GM21529 (cell line): ENCODE measurements at regions not wholly inside any gene's neighbourhood (a gene's known extent, or its start where the extent isn't known, plus 50 kb on each side); places are given as distances from the start of the nearest gene placed in this dataset.
"Not testable (repeated sequence)": the region's sequence is repeated elsewhere in the genome, so short reads cannot be mapped to it uniquely, and the experiment has no call there.

ENCODE experiments used
- ATAC-seq: cut with Tn5 transposase; IDR thresholded peaks from one replicate; pipeline ENCODE4 v1.9.1; 2021; ENCODE audit not compliant: unreplicated experiment

- no peak for ATAC-seq
These were observed 62.0 kb upstream of the LMNTD1 start for GRCh38 chr12:25615119-25615518.

GRCh38 chr12:25616286-25616685 lies 63.2 kb upstream of the LMNTD1 start:
- ATAC-seq, result no peak

- ATAC-seq, result no peak
These were observed 64.9 kb upstream of the LMNTD1 start for GRCh38 chr12:25617991-25618390.

- ATAC-seq, result no peak
These were observed 70.7 kb upstream of the LMNTD1 start for GRCh38 chr12:25623816-25624215.

GRCh38 chr12:25625146-25625545 lies 72.1 kb upstream of the LMNTD1 start:
- no peak for ATAC-seq

GRCh38 chr12:25629341-25629740 lies 76.3 kb upstream of the LMNTD1 start:
- no peak for ATAC-seq

- ATAC-seq, result not testable (repeated sequence)
These were observed 77.8 kb upstream of the LMNTD1 start for GRCh38 chr12:25630735-25631515.

- ATAC-seq, result not testable (repeated sequence)
These were observed 80.1 kb upstream of the LMNTD1 start for GRCh38 chr12:25633149-25633548.

GRCh38 chr12:25637752-25638151 lies 84.7 kb upstream of the LMNTD1 start:
- ATAC-seq, result no peak

- ATAC-seq, result no peak
These were observed 86.3 kb upstream of the LMNTD1 start for GRCh38 chr12:25639406-25639805.

- ATAC-seq, result no peak
These were observed 91.9 kb upstream of the LMNTD1 start for GRCh38 chr12:25644979-25645378.

GRCh38 chr12:25645427-25645826 lies 92.3 kb upstream of the LMNTD1 start:
- ATAC-seq, result no peak

- ATAC-seq, result no peak
These were observed 98.8 kb upstream of the LMNTD1 start for GRCh38 chr12:25651931-25652330.

GRCh38 chr12:25652371-25652770 lies 99.3 kb upstream of the LMNTD1 start:
- ATAC-seq, result no peak

GRCh38 chr12:25653487-25654175 lies 100.5 kb upstream of the LMNTD1 start:
- ATAC-seq, result no peak

- no peak for ATAC-seq
These were observed 102.6 kb upstream of the LMNTD1 start for GRCh38 chr12:25655702-25656101.

- ATAC-seq, result no peak
These were observed 106.5 kb upstream of the LMNTD1 start for GRCh38 chr12:25659621-25660020.

GRCh38 chr12:25670076-25671055 lies 117.3 kb upstream of the LMNTD1 start:
- ATAC-seq, result no peak

- ATAC-seq, result no peak
These were observed 122.7 kb upstream of the LMNTD1 start for GRCh38 chr12:25675808-25676207.

- no peak for ATAC-seq
These were observed 124.3 kb upstream of the LMNTD1 start for GRCh38 chr12:25677232-25677937.

GRCh38 chr12:25681580-25681979 lies 128.5 kb upstream of the LMNTD1 start:
- no peak for ATAC-seq
